Activated CD4-positive, alpha-beta T cell treated with anti-CD3 and anti-CD28 coated beads for 36 hours (primary cell): ENCODE measurements at regions not wholly inside any gene's neighbourhood (a gene's known extent, or its start where the extent isn't known, plus 50 kb on each side); places are given as distances from the start of the nearest gene placed in this dataset.

Experiments
- ATAC-seq: fragments of 200-7000 bp; cut with Tn5 transposase; one replicate; pipeline ENCODE4 v1.10.0; 2021; ENCODE audit warnings: mild to moderate bottlenecking, moderate library complexity
- CTCF ChIA-PET: fragments of 350-600 bp; sonication (Branson Sonifier 250); formaldehyde crosslinking; loops from one replicate; lab custom pipeline; 2021; ENCODE audit warnings: antibody characterized with exemption; lab: Charles Lee
- POLR2A ChIA-PET: fragments of 350-600 bp; sonication (Branson Sonifier 250); formaldehyde crosslinking; loops from one replicate; lab custom pipeline; 2021; ENCODE audit warnings: antibody characterized with exemption, inconsistent platforms; lab: Charles Lee
- DNase-seq: peaks from one replicate; pipeline ENCODE4 v3.0.0-alpha.2; 2020
- H3K27ac Mint-ChIP-seq: one replicate; pipeline ENCODE4 v1.8.0; 2021; ENCODE audit warnings: mixed read lengths
- H3K27me3 Mint-ChIP-seq: one replicate; pipeline ENCODE4 v1.8.0; 2021; ENCODE audit warnings: mixed read lengths
- H3K36me3 Mint-ChIP-seq: one replicate; pipeline ENCODE4 v1.8.0; 2021; ENCODE audit warnings: low read depth, mixed read lengths
- H3K4me1 Mint-ChIP-seq: one replicate; pipeline ENCODE4 v1.8.0; 2021; ENCODE audit warnings: mixed read lengths
- H3K4me3 Mint-ChIP-seq: one replicate; pipeline ENCODE4 v1.8.0; 2021; ENCODE audit warnings: mild to moderate bottlenecking, moderate library complexity, mixed read lengths
- H3K9me3 Mint-ChIP-seq: one replicate; pipeline ENCODE4 v1.8.0; 2021; ENCODE audit warnings: low read depth, mixed read lengths
- intact Hi-C, 2 experiments: fragments of 100-400 bp; cut with DNase I in 1 of 2; cut with micrococcal nuclease in 1 of 2; formaldehyde crosslinking; loops; one replicate each; pipeline versions ENCODE4 v1.14.2 to v1.15.1; 2022 to 2024; cut with DNase I, micrococcal nuclease

- intact Hi-C loops = no loop called here
- no peak overlapping the region for H3K27ac Mint-ChIP-seq
- no peaks in the 10 kb centered on the region for H3K27me3 Mint-ChIP-seq
- H3K4me3 Mint-ChIP-seq = no peak overlapping the region
- ATAC-seq (no peak), DNase-seq (no peak)
- H3K4me1 Mint-ChIP-seq = peaks cover 3% of the 10 kb centered on the region
- CTCF ChIA-PET = interaction anchor here (1.4 kb wide), 1 partner anchor 68 kb away, joined by 3 read pairs; no protein-coding TSS in a partner anchor
- H3K9me3 Mint-ChIP-seq = no peaks in the 10 kb centered on the region
- H3K36me3 Mint-ChIP-seq = no peaks in the 10 kb centered on the region
- POLR2A ChIA-PET = interaction anchor here (0.6 kb wide), 1 partner anchor 14 kb away, joined by 3 read pairs; no protein-coding TSS in a partner anchor
These were observed 184.2 kb downstream of the FAM76B start for GRCh38 chr11:95605271-95605940.

- intact Hi-C loops = no loop called here
- POLR2A ChIA-PET = interaction anchor here (1.0 kb wide), 1 partner anchor 43 kb away, joined by 3 read pairs; no protein-coding TSS in a partner anchor
- Mint-ChIP-seq H3K9me3 (no peaks in the 10 kb centered on the region), H3K36me3 (no peaks in the 10 kb centered on the region), H3K27me3 (no peaks in the 10 kb centered on the region), H3K4me1 (peaks cover 10% of the 10 kb centered on the region), H3K4me3 (no peak overlapping the region), H3K27ac (no peak overlapping the region)
- CTCF ChIA-PET = interaction anchor here (1.1 kb wide), 1 partner anchor 445 kb away, joined by 3 read pairs; no protein-coding TSS in a partner anchor
- DNase-seq = peak; percentile 11
- peak; percentile 49 for ATAC-seq
These were observed 189.5 kb downstream of the FAM76B start for GRCh38 chr11:95599959-95600586.

- peaks cover 10% of the 10 kb centered on the region for H3K4me1 Mint-ChIP-seq
- no peaks in the 10 kb centered on the region for H3K27me3 Mint-ChIP-seq
- CTCF ChIA-PET = interaction anchor here (0.6 to 1.6 kb wide), 2 partner anchors 78 to 109 kb away, joined by 3 to 4 read pairs; no protein-coding TSS in a partner anchor
- no peaks in the 10 kb centered on the region for H3K36me3 Mint-ChIP-seq
- no peak overlapping the region for H3K27ac Mint-ChIP-seq
- intact Hi-C loops = no loop called here
- no peak overlapping the region for H3K4me3 Mint-ChIP-seq
- no peaks in the 10 kb centered on the region for H3K9me3 Mint-ChIP-seq
- ATAC-seq = no peak
- POLR2A ChIA-PET = no interaction called here
- DNase-seq = no peak
These were observed 193.6 kb downstream of the FAM76B start for GRCh38 chr11:95595973-95596489.

GRCh38 chr11:95595541-95595940, 194.0 kb downstream of the FAM76B start:
- Mint-ChIP-seq H3K4me3 (no peak overlapping the region), H3K27ac (no peak overlapping the region), H3K27me3 (no peaks in the 10 kb centered on the region), H3K4me1 (peaks cover 8% of the 10 kb centered on the region), H3K9me3 (no peaks in the 10 kb centered on the region), H3K36me3 (no peaks in the 10 kb centered on the region)
- intact Hi-C loops = no loop called here
- POLR2A ChIA-PET = no interaction called here
- no peak for DNase-seq
- ATAC-seq = no peak
- CTCF ChIA-PET = interaction anchor here (1.6 kb wide), 1 partner anchor 79 kb away, joined by 4 read pairs; no protein-coding TSS in a partner anchor

GRCh38 chr11:95593111-95593510, 196.5 kb downstream of the FAM76B start:
- intact Hi-C loops = no loop called here
- Mint-ChIP-seq H3K27me3 (no peaks in the 10 kb centered on the region), H3K4me3 (no peak overlapping the region), H3K27ac (no peak overlapping the region), H3K36me3 (no peaks in the 10 kb centered on the region), H3K4me1 (peaks cover 5% of the 10 kb centered on the region), H3K9me3 (no peaks in the 10 kb centered on the region)
- ChIA-PET POLR2A (no interaction called here), CTCF (interaction anchor here (1.0 kb wide), 1 partner anchor 122 kb away, joined by 3 read pairs; no protein-coding TSS in a partner anchor)
- no peak for ATAC-seq
- DNase-seq = no peak

- ChIA-PET POLR2A (no interaction called here), CTCF (interaction anchor here (1.0 kb wide), 1 partner anchor 123 kb away, joined by 3 read pairs; no protein-coding TSS in a partner anchor)
- Mint-ChIP-seq H3K36me3 (no peaks in the 10 kb centered on the region), H3K9me3 (no peaks in the 10 kb centered on the region), H3K4me3 (no peak overlapping the region), H3K4me1 (peaks cover 5% of the 10 kb centered on the region), H3K27ac (no peak overlapping the region), H3K27me3 (no peaks in the 10 kb centered on the region)
- intact Hi-C loops = no loop called here
- no peak for ATAC-seq
- no peak for DNase-seq
These were observed 197.1 kb downstream of the FAM76B start for GRCh38 chr11:95592471-95592870.

- H3K36me3 Mint-ChIP-seq = no peaks in the 10 kb centered on the region
- no peak overlapping the region for H3K27ac Mint-ChIP-seq
- intact Hi-C loops = loop anchor here in 1 of 2 experiments (10.0 kb wide), 1 partner anchor 115 kb away; no protein-coding TSS in a partner anchor
- peaks cover 7% of the 10 kb centered on the region for H3K4me1 Mint-ChIP-seq
- no peak for ATAC-seq
- no peaks in the 10 kb centered on the region for H3K9me3 Mint-ChIP-seq
- no peak overlapping the region for H3K4me3 Mint-ChIP-seq
- POLR2A ChIA-PET = interaction anchor here (0.6 kb wide), 1 partner anchor 436 kb away, joined by 3 read pairs; no protein-coding TSS in a partner anchor
- no peaks in the 10 kb centered on the region for H3K27me3 Mint-ChIP-seq
- DNase-seq = no peak
- CTCF ChIA-PET = no interaction called here
These were observed 199.5 kb downstream of the FAM76B start for GRCh38 chr11:95589893-95590612.

GRCh38 chr11:95588821-95589220, 200.8 kb downstream of the FAM76B start:
- Mint-ChIP-seq H3K9me3 (no peaks in the 10 kb centered on the region), H3K4me3 (no peak overlapping the region), H3K4me1 (peaks cover 12% of the 10 kb centered on the region), H3K36me3 (peaks cover 1% of the 10 kb centered on the region), H3K27me3 (no peaks in the 10 kb centered on the region), H3K27ac (no peak overlapping the region)
- ATAC-seq = no peak
- no peak for DNase-seq
- POLR2A ChIA-PET = no interaction called here
- intact Hi-C loops = loop anchor here in 1 of 2 experiments (10.0 kb wide), 1 partner anchor 116 kb away; no protein-coding TSS in a partner anchor
- CTCF ChIA-PET = interaction anchor here (0.8 kb wide), 2 partner anchors 11 to 31 kb away, joined by 4 read pairs; no protein-coding TSS in a partner anchor

- DNase-seq = no peak
- peaks cover 1% of the 10 kb centered on the region for H3K36me3 Mint-ChIP-seq
- no peak overlapping the region for H3K4me3 Mint-ChIP-seq
- no peaks in the 10 kb centered on the region for H3K9me3 Mint-ChIP-seq
- intact Hi-C loops = loop anchor here in 1 of 2 experiments (10.0 kb wide), 1 partner anchor 118 kb away; no protein-coding TSS in a partner anchor
- no peak overlapping the region for H3K27ac Mint-ChIP-seq
- POLR2A ChIA-PET = no interaction called here
- CTCF ChIA-PET = no interaction called here
- no peaks in the 10 kb centered on the region for H3K27me3 Mint-ChIP-seq
- no peak for ATAC-seq
- peaks cover 17% of the 10 kb centered on the region for H3K4me1 Mint-ChIP-seq
These were observed 202.9 kb downstream of the FAM76B start for GRCh38 chr11:95586661-95587060.

- Mint-ChIP-seq H3K4me1 (peaks cover 17% of the 10 kb centered on the region), H3K27me3 (no peaks in the 10 kb centered on the region), H3K4me3 (no peak overlapping the region), H3K27ac (no peak overlapping the region), H3K36me3 (peaks cover 1% of the 10 kb centered on the region), H3K9me3 (peaks cover 2% of the 10 kb centered on the region)
- ChIA-PET CTCF (no interaction called here), POLR2A (no interaction called here)
- ATAC-seq (no peak), DNase-seq (no peak)
- intact Hi-C loops = loop anchor here in 1 of 2 experiments (10.0 kb wide), 1 partner anchor 119 kb away; no protein-coding TSS in a partner anchor
These were observed 203.4 kb downstream of the FAM76B start for GRCh38 chr11:95586155-95586554.

GRCh38 chr11:95585752-95586077, 203.9 kb downstream of the FAM76B start:
- Mint-ChIP-seq H3K9me3 (peaks cover 5% of the 10 kb centered on the region), H3K36me3 (peaks cover 1% of the 10 kb centered on the region), H3K4me3 (no peak overlapping the region), H3K27me3 (no peaks in the 10 kb centered on the region), H3K4me1 (peaks cover 17% of the 10 kb centered on the region), H3K27ac (no peak overlapping the region)
- ChIA-PET CTCF (no interaction called here), POLR2A (no interaction called here)
- intact Hi-C loops = loop anchor here (2.0 to 10.0 kb wide), 2 partner anchors 29 to 119 kb away; no protein-coding TSS in a partner anchor
- no peak for ATAC-seq
- no peak for DNase-seq
